ENCODE measurements at regions not wholly inside any gene's neighbourhood (a gene's known extent, or its start where the extent isn't known, plus 50 kb on each side); places are given as distances from the start of the nearest gene placed in this dataset.

- WGBS, 2 experiments (ENCODE audit: extremely low coverage in 1 of 2, insufficient coverage in 1 of 2, insufficient read length in 1 of 2, insufficient replicate concordance in 2 of 2, low coverage in 1 of 2, low lambda C conversion rate in 2 of 2, missing lambda C conversion rate in 1 of 2), result 88% methylated on average over 1 of the region's 1 CpG; no CpG with 5 or more reads in 1 of the 2 experiments
- Histone ChIP-seq H4K20me1 (replicated peaks in 1 of 2; ENCODE audit: control insufficient read depth in 1 of 2, insufficient read depth in 2 of 2, low read length in 2 of 2) (no peaks in the 10 kb centered on the region), H3K79me1 (ENCODE audit: low read depth, low read length) (no peaks in the 10 kb centered on the region), H2BK5ac (ENCODE audit: low read depth, low read length) (no peak overlapping the region), H3K27me3 (replicated peaks in 1 of 4; ENCODE audit: control insufficient read depth in 3 of 4, extremely low read depth in 1 of 4, insufficient read depth in 3 of 4, low read length in 3 of 4) (peaks cover 0 to 1% (median 0%) of the 10 kb centered on the region in 4 experiments; a peak in 1 of 7 replicates), H3K4me2 (ENCODE audit: insufficient read depth in 1 of 2, low read depth in 2 of 2, low read length in 2 of 2) (no peak overlapping the region), H2AK5ac (ENCODE audit: low read depth, low read length) (no peak overlapping the region), H3K23me2 (ENCODE audit: low read depth, low read length) (no peaks in the 10 kb centered on the region), H3K36me3 (ENCODE audit: control insufficient read depth in 2 of 4, insufficient read depth in 4 of 4, low read length in 3 of 4) (no peaks in the 10 kb centered on the region), H4K8ac (ENCODE audit: extremely low read depth, insufficient read depth, low read length) (no peak overlapping the region), H3K23ac (ENCODE audit: insufficient read length) (no peak overlapping the region), H3K56ac (replicated peaks; ENCODE audit: insufficient read length, low read depth, low read length) (no peak overlapping the region), H3K9ac (replicated peaks in 1 of 4; ENCODE audit: extremely low read depth in 1 of 4, low read depth in 3 of 4, low read length in 3 of 4) (no peak overlapping the region), H2BK20ac (ENCODE audit: low read length) (no peak overlapping the region), H3K9me3 (ENCODE audit: insufficient read depth in 2 of 2, low read depth in 1 of 2, low read length in 1 of 2) (no peaks in the 10 kb centered on the region), H2BK15ac (ENCODE audit: low read length) (no peak overlapping the region), H3K4ac (replicated peaks; ENCODE audit: insufficient read length, low read depth, low read length) (no peak overlapping the region), H2AFZ (ENCODE audit: low read length) (no peak overlapping the region), H3K14ac (ENCODE audit: insufficient read length) (no peak overlapping the region), H3K18ac (ENCODE audit: extremely low read depth, low read length) (no peak overlapping the region), H3K27ac (ENCODE audit: low read depth, low read length) (no peak overlapping the region), H4K5ac (ENCODE audit: insufficient read length, low read depth, low read length) (no peak overlapping the region), H3K4me1 (replicated peaks in 1 of 4; ENCODE audit: control insufficient read depth in 3 of 4, insufficient read depth in 4 of 4, low read length in 3 of 4) (no peaks in the 10 kb centered on the region), H4K91ac (replicated peaks; ENCODE audit: insufficient read length, low read length) (no peak overlapping the region), H2BK120ac (replicated peaks; ENCODE audit: low read depth, low read length) (no peak overlapping the region), H3K79me2 (ENCODE audit: control insufficient read depth in 1 of 2, insufficient read depth in 2 of 2, low read length in 2 of 2) (no peaks in the 10 kb centered on the region), H3K4me3 (ENCODE audit: extremely low read depth in 1 of 4, insufficient read depth in 2 of 4, low read depth in 3 of 4, low read length in 4 of 4) (no peak overlapping the region), H2BK12ac (ENCODE audit: low read depth, low read length) (no peak overlapping the region)
- no peak for FAIRE-seq
- TF ChIP-seq E2F6 (IDR thresholded peaks at IDR 0.05) (no peak), CHD1 (IDR thresholded peaks at IDR 0.05; ENCODE audit: low read depth, low read length) (no peak)
- DNase-seq (ENCODE audit: low read depth in 1 of 2, low spot score in 2 of 2), result no peak
- POLR2A ChIA-PET (ENCODE audit: partially characterized antibody), result no interaction called here
- CTCF ChIA-PET (ENCODE audit: partially characterized antibody), result no interaction called here
These were observed 293.8 kb upstream of the ARSJ start for GRCh38 chr4:114273238-114273637.

Data from H1 (cell line).